Tibial nerve (tissue), 4 donors: ENCODE measurements at regions not wholly inside any gene's neighbourhood (a gene's known extent, or its start where the extent isn't known, plus 50 kb on each side); places are given as distances from the start of the nearest gene placed in this dataset.

Experiments used
- EP300 ChIP-seq, 2 donors: sonication (generic); formaldehyde crosslinking; IDR thresholded peaks; one replicate each; pipeline ENCODE4 v1.6.1; 2017; ENCODE audit warnings: antibody characterized with exemption in 2 of 2, mild to moderate bottlenecking in 1 of 2
- POLR2A ChIP-seq, 2 donors: fragments of 450-650 bp; IDR thresholded peaks; one replicate each; pipeline ENCODE4 v1.6.1; 2017; ENCODE audit warnings: antibody characterized with exemption in 2 of 2, mild to moderate bottlenecking in 2 of 2, moderate library complexity in 2 of 2
- TF ChIP-seq, protein P1 (sequence below), 5 experiments: fragments of 200-600 bp in 3 of 5; fragments of 450-650 bp in 2 of 5; sonication (generic) in 3 of 5; IDR thresholded peaks; one replicate each; pipeline ENCODE4 v1.5.1; 2016 to 2019; ENCODE audit warnings: antibody characterized with exemption in 5 of 5, mild to moderate bottlenecking in 3 of 5, moderate library complexity in 2 of 5

DNA sequence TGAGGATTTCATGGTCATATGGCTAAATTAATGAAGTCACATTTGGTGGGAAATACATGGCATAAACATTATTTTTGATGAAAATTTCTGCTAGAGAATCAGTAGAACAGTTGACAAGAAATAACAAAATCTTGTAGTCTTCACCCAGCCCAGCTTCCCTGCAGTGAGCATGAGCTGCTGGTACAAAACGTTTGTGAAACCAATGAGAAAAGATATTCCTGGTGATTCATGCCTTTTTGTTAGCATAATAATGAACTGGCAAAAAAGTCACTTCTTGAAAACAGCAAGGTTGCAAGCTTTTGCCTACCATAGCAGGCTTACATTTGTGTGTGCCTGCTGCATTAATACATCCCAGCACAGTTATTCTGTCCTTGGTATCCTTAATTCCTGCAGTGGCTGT lies 475.9 kb upstream of the HTR2A start:
- TF ChIP-seq, protein P1, sequence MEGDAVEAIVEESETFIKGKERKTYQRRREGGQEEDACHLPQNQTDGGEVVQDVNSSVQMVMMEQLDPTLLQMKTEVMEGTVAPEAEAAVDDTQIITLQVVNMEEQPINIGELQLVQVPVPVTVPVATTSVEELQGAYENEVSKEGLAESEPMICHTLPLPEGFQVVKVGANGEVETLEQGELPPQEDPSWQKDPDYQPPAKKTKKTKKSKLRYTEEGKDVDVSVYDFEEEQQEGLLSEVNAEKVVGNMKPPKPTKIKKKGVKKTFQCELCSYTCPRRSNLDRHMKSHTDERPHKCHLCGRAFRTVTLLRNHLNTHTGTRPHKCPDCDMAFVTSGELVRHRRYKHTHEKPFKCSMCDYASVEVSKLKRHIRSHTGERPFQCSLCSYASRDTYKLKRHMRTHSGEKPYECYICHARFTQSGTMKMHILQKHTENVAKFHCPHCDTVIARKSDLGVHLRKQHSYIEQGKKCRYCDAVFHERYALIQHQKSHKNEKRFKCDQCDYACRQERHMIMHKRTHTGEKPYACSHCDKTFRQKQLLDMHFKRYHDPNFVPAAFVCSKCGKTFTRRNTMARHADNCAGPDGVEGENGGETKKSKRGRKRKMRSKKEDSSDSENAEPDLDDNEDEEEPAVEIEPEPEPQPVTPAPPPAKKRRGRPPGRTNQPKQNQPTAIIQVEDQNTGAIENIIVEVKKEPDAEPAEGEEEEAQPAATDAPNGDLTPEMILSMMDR (IDR thresholded peaks at IDR 0.05): no peak
- no peak for TF ChIP-seq POLR2A (IDR thresholded peaks at IDR 0.05)
- no peak for TF ChIP-seq EP300 (IDR thresholded peaks at IDR 0.05)
